ENCODE measurements at regions not wholly inside any gene's neighbourhood (a gene's known extent, or its start where the extent isn't known, plus 50 kb on each side); places are given as distances from the start of the nearest gene placed in this dataset.
"Not testable (repeated sequence)": the region's sequence is repeated elsewhere in the genome, so short reads cannot be mapped to it uniquely, and the experiment has no call there.

DNA sequence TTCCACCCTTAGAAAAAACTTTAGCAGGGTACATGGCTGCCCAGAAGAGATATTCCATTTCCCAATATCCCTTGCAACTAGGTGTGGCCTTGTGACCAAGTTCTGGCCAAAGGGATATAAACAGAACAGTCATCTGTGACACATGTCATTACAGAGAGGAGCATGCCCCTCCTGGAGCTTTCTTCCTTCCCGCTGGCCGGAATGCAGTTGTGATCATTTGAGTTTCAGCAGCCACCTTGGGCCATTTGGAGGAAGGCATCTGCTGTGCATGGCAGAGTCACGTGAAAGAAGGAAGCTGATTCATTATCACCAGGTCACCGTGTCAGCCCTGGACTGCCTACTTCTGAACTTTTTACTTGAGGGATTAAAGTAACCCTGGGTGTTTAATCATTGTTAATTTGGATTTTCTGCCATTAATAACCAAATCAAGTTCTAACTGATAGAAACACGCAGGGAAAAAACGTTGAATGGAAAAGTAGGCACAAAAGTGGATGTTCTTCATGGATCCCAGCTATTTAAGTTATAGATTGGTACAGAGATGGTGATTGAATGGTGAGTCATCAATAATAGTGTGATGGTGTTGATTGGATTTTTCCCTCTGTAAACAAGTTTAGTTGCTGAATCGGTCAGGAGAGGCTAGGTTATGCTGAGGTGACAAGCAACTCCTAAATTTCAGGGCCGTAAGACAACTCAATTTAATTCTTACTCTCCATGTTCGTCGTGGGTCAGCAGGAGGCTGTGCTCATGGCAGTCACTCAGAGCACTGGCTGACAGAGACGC, 80.7 kb upstream of the CCDC167 start:
- no peak for DNase-seq

DNA sequence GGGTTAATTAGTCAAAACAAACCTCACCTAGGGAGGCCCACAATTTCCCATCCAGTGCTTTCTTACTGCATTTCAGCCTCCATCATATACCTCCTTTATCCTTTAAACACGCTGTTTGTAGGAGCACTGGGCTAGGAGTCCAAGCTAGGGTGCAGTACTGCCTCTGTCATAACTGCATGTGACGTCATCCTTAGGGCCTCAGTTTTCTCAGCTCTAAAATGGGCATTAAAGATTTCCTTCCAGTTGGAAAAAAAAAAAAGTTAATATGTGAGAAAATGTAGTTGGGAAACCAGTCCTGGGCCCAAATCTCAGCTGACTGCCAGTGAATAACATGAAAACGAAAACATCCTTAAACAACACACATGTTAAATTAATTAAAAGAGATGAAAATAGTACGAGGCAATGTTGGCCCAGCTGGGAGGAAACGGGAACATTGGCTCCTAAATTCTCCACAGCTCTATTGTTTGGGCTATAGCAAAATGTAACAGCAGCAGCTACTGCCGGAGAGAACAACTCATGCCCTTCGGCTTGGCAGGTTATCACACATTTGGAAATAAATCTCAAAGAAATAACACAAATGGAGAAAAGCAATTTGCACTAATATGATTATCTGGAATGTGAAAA, 79.9 kb upstream of the CCDC167 start:
- no peak for DNase-seq

DNA sequence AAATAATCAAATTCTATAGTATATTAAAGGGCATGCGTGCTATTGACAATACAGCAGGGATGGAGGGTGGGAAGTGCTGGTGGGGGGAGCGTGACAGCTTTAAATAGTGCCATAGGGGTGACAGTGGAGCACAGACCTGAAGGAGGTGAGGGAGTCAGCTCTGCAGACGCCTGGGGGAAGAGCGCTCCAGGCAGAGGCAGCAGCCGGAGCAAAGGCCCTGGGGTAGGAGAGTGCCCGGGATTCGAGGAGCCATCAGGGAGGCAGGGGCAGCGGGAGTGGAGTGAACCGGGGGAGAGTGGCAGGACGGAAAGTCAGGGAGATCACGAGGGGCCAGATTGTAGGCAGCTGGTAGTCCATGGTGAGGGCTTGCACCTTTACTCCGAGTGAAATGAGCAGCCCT, 78.4 kb upstream of the CCDC167 start:
- no peak for DNase-seq

DNA sequence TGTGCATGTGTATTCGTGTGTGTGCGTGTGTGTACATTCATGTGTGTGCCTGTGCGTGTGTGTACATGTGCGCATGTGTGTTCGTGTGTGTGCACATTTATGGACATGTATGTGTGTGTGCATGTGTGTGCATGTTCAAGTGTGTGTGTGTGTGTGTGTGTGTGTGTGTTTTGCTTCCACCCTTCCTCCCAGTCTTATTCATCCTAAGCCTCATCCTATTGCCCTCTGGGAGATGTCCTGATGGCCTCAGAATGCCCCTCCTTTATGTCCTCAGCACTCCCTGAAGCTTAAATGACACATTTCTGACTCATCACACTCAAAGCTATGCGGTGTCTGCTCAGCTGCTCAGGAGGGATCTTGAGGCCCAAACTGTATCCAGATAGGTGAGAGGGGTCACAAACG, 76.6 kb upstream of the CCDC167 start:
- DNase-seq: peak in 1 of 2 experiments; percentile 7

DNA sequence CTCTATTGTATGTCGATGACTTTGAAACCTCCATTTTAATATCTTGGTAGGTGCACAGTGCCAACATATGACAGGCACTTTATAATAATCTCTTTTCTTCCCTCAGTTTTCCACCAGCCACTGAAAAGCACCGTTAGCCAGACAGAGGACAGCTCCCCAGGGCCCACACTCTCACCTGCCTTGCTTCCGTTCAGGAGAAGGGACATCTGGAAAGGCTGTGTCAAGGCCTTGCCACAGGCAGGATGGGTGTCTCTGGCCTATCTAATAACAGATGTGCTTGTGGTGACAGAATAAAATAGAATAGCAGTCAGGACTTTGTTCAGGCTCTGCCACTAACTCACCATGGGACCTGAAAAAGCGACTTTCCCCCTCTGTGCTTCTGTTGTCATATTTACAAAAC, 75.5 kb upstream of the CCDC167 start:
- no peak for DNase-seq

DNA sequence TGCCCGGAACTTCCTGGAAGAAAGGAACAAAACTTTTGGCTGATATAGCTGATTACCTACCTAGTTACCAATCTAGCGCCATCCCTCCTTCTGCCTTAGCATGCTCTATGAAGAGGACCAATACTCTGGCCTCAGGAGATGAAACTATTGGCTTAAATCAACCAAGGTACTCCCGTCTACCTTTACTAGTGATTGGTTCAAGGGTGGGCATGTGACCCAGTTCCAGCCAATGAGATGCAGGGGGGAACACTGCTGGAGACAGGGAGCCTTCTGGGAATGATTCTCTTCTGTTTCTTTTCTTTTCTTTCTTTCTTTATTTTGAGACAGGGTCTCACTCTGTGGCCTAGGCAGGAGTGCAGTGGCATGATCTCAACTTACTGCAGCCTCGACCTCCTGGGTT, 72.6 kb upstream of the CCDC167 start:
- DNase-seq: no peak

DNA sequence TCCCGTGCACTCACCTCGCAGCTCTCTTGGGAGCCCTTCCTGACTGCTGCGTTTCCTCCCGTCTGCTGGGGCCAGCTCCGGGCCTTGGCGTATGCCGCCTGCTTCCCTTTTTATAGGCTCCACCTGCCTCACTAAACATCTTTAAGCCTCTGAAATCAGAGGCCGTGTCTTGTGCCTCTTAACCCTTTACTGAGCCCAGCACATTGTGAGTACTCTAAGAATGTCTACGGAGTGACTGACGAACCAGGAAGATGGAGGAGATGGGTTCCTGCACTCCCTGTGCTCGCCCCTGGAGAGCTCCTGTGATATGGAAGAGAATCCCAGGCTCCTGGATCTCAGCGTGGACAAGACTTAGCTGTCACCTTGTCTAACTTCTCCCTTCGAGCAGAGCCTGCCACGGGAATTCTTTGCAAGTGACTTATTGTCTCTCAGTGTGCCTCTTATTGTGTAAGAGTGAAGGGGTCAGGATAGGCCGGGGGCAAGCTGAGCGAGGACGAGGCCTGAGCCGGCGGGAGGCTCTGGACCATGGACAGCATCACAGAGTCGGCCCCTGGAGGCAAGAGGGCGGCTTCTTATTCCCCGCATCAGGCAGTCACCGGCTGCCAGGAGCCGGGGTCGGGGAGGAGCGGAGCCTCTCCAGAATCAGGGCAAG, 70.9 kb upstream of the CCDC167 start:
- DNase-seq: no peak

DNA sequence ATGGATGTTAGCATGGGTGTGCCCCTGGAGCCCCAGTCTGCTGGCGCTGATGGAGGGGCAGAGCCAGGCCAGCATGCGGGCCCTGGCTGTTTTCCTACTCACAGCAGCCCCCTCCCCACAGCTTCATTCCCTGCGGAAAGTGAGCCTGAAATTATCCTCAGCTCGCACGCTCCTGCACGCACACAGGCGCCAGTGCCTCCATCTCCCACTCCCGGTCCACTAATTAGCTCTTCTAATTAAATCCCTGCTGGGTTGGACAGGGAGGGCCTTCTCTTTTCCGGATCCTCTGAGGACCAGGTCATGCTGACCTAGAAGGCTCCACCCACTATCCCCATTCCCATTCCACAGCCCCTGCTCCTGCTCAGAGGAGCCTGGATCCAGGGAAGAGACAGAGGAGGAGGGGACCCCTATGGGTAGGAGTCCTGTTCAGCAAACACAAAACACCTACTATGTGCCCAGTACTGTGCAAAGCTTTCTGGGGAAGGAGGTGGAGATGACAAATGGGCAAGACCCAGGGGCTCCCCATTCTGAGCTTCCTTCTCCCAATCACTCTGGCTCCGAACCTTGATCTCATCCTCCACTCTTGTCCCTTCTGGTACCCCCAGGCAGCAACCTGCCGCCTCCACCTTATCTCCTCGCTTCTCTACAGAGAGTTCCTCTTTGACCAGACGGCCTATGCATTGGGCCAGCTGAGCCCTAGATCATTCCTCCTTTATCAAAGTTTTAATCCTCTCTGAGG, 70.2 kb upstream of the CCDC167 start:
- no peak for DNase-seq

DNA sequence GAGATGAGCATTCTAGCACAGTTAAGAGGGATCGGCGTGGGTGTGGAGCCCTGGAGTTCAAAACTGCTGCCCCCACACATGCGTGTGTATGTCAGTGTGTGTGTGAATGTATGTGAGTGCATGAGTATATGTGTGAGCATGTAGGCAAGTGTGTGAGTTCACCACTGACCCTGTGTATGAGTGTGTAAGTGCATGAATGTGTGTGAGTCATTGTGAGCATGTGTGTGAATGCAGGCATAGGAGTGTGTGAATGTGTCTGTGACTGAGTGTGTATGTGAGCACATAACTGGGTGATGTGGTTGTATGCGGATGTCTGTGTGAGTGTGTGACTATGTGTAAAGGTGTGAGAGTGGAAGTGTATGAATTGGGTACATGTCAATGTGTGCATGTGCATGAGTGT, 69.6 kb upstream of the CCDC167 start:
- no peak for DNase-seq

DNA sequence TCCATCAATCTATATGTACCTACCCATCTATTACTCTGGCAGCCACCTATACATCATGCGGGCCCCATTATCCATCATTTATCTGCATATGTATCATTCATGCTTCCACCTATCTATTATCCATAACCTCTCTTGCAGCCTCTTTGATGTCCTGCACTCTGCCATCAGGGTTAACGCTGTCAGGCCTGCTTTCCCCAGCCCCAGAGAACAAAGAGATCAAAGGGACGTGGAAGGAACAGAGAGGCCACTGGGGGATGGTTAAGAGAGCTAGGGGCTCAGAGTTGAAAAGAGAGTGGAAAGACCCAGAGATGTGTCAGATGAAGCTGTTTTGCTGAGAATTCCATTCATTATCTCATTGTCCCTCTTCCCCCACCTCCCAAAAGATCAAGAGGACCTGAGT, 67.3 kb upstream of the CCDC167 start:
- DNase-seq: no peak

DNA sequence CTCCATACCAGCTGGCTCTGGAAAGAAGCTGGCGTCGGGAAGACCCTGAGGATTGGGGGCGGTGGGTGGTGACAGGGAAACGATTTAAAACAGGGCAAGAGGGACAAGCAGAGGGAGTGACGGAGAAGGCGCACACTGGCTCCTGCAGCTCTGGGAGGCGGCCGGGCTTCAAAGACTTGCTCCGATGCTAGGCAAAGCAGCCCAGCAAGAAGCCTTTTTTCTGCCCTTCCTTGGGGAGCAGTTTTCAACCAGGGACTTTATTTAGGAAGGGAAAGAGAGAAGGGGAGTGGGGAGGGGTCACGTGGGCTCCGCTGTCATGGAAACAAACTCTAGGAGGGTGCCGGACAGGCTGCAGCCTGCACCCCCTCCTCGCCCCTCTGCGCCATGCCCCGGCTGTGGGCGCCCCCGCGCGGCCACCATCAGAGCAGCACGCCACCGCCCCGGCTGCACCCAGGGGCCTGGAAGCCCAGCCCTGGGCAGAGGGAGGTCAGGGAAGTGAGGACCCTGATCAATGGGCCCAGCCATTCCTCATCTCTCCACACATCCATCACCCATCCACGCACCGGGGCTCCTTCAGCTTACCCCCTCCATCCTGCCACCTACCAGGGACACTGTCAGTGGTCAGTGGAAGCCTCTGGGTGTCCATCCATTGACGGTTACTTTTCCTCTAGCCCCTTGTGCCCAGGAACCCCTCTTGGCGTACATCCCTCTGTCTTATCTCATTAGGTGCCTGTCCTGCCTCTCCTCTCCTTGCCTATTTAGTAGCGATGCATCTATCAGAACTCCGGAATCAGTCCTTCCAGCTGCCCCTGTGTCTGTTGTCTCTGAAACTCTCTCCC, 66.6 kb upstream of the CCDC167 start:
- DNase-seq: peak; percentile 39 to 46

DNA sequence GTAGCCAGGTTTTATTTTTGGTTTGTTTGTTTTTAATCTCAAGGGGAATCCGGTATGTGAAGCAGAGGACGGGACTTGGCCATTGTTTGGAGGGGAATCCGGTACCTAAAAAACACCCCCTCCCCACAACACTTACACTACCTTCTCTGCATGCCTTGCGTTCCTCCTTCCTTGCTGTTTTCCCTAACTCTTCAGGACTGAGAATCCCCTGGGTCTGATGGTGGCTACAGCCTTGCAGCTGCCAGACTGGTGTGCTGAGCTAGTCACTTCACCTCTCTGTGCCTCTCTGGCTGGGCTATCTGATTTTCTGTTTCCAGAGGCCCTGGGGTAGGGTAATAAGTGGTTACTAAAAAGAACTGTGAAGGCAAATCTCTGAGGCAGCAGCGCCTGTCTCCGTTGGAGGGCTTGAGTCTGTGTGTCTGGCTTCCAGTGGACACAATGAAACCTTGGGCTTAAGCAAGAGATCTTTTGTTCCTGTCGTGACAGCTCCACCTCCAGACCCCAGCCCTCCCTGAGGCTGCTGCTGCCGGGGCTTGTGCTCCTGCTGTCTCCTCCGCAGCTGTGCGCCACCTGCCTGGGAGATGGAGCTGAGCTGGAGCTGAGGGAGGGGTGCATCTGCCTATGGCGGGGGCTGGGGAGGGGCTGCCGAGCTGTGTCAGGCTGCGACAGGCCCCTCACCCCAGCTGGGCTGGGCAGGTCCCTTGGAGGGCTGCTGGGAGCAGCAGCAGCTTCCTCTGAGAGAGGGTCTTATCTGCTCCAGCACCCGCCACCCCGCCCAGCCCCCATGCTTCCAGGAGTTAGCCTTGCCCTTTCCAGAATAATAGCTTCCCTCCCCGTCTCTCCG, 65.8 kb upstream of the CCDC167 start:
- DNase-seq: peak; percentile 59 to 74

DNA sequence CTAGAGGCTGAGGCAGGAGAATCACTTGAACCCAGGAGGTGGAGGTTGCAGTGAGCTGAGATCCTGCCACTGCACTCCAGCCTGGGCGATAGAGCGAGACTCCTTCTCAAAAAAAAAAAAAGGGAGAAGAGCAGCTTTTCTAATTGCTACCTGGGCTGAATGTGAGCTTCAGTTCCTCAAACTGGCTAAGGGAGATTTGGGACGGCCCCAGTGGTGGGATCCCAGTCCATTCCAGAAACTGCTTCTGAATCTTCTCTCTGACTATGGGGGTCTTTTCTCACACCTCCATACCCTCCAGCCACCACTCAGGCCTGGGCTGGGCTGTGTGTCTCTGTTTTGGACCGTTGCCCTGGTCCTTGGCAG, 63.2 kb upstream of the CCDC167 start:
- not testable (repeated sequence) for DNase-seq

DNA sequence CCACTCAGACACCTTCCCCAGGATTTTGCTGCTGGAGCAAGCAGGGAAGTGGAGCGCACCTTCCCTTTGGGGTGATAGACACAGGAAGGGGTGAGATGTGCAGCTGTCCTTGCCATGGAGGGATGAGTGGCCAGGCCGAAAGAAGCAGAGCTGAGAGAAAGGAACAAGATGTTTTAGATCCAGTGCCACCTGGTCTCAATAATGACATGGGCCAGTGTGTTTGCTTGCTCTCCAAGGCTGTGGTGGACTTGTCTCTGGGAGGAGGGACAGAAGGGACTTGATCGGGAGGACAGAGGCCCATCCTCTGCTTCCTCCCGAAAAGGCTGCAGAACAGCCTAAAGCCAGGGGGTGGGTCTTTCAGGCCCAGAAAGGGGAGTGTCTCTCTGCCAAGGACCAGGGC, 61.7 kb upstream of the CCDC167 start:
- DNase-seq: no peak

DNA sequence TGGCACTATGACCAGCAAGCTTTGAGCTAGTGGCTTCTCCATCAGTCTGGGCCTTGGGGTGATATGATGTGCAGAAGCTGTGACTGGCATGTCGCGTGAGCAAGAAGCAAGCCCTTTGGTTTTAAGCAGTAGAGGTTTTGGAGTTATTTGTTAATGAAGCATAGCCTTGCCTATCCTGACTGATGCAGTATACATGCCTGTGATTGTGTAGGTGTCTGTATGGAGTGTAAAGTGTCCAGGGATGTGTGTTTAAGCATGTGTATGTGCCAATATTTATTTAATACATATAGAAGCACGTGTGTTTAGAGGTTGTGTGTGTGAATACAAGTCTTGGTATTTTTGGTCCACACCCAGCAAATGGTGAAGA, 61.0 kb upstream of the CCDC167 start:
- no peak for DNase-seq

DNA sequence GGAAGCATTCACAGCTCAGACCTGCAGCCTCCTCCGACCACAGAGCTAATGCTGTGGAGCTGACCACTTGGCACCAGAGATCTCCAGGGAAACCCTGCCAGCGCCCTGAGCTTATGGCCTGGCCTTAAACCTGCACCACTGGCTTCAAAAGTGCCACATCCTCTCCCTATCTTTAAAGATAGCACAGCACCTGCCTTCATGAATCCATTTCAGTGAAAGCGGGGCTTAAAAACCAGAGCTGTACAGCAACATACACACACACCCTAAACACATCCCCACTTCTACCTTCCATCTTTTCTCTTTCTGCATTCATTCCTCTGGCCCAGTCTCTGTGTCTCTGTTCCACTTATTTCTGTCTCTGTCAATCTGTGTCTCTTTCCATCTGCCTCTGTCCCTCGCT, 59.8 kb upstream of the CCDC167 start:
- DNase-seq: no peak

DNA sequence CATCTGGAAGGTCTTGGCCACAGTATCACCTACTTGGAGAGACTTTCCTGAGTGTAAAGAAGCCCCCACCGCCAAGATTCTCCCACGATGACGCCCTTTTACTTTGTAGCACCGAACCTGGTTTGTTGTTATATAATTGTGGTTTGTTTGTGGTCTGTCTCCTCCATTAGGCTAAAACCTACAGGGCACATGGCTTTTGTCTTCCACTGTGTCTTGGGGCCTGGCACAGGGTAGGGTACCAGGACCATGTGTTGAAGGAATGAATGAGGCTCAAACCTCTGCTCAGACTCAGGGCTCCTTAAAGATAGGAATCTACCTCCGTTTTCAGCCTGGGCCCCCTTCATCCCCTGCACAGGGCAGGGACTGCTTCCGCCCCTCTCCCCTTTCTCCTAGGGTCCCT, 59.4 kb upstream of the CCDC167 start:
- no peak for DNase-seq

DNA sequence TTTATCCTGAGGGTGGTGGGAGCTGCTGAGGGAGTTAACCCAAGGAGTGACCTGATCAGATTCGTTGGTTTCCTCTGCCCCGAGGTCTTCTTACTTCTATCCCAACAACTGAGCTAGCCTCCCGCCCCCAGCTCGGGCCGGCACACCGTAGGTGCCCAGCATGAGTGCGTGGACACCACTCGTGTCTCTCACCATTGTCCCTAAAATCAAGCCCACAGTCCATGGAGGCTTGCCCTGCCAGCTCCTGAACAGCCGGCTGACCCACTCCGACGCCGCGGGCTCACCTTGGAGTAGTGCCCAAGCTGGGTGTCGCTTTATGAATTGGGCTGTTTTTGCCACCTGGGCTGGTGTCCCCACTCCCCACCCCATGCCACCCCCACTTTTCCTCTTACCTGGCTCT, 59.0 kb upstream of the CCDC167 start:
- DNase-seq: no peak

DNA sequence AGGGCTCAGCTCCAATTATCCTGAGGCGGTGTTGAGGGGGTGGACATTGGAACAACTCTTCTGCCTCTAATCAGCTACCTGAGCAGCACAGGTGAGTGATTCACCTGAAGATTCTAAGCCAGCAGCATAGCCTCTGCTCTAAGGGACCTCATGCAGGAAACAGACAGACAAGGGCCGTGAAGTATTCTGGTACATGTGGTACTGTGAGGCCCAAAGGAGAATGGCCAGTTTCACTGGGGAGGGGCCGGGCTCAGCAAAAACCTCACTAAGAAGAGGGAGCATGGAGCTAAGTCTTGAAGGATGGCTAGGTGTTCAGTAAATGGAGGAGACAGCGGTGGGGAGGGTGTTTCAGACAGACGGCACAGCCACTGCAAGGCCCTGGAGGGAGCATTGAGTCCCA, 58.5 kb upstream of the CCDC167 start:
- DNase-seq: no peak

DNA sequence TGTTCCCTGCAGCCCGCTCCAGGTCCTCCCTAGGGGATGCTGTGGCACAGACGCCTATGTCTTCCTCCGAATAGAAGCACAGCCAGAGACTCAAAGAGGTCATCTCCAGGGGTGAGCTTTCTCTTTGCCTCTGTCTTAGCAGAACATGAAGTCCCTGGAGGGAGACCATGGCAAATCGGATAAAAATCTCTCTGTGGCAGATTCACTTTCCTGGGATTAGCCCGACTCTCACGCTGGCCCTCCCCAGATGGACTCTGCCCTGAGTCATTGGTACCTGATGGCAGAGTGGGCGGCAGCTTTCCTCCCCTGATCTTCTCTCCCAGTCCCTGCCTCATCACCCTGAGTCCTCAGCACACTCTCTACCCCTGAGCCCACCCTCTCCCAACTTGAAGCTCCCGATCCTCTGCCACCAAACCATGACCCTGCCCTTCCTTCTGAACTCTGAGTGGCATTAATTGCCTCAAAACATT, 58.0 kb upstream of the CCDC167 start:
- no peak for DNase-seq

DNA sequence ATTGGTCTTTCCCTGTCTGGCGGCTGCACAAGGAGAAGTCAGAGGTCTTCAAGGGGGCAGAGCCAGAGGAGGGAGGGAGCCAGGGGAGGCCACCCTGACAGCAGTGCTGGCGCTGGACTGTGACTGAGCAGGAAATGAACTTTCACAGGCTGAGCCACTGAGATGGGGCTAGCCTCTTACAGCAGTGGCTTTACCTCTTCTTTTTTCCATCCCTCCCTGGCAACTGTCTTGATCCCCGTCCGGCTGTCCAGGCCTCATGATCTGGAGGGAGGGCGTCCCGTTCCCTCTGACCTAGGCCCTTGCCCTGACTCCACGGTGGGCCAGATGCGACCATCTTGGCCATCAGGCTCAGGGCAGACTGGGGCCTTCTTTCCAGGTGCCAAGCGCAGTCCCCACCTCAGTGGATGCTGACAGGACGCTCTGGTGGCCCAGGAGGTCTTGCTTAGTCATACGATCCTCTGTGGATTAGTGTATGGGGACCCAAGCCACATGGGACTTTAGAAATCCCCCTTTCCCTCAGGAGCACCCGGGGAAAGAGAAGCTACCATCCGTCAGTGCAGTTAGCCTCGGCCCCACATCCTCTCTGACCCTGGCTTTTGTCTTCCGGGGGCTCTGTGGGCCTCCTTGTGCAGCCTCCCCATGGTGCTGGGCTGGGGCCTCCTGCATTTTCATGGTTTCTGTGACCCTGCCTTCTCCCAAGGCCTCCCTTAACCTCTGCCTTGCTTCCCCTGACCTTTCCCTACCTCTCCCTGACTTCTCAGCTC, 57.4 kb upstream of the CCDC167 start:
- no peak for DNase-seq

Data from SHP77 (cell line).